ENCODE measurements at regions not wholly inside any gene's neighbourhood (a gene's known extent, or its start where the extent isn't known, plus 50 kb on each side); places are given as distances from the start of the nearest gene placed in this dataset.

DNA sequence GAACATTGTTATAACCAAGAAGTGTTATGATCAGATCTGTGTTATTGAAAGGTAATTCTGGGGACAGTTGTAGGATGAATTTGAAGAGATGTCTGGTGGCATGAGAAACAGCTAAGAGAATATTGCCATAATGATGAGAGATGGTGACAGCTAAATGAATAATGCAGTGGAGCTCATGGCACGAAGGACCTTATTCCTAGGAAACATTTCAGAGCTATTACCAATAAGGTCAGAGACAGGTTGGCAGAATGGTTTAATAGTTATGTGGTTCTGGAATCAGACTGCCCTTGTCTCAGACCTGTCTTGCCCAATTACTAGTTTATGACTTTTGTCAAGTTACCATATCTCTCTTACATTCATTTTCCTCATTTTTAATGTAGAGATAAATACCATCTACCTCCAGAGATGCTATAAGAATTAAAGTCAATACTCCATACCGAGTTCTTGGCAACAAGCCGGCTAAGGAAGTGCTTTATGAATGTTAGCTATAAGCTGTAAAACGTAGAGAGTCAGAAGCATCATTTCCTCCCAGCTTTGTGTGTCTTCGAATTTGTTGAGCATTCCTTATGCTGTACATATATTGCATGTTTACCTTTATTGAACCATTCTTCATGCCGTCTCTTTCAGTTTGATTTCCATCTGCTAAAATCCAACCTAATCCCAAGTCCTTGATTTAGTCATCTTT lies 73.6 kb upstream of the COL5A2 start:
- TF ChIP-seq, protein P1, sequence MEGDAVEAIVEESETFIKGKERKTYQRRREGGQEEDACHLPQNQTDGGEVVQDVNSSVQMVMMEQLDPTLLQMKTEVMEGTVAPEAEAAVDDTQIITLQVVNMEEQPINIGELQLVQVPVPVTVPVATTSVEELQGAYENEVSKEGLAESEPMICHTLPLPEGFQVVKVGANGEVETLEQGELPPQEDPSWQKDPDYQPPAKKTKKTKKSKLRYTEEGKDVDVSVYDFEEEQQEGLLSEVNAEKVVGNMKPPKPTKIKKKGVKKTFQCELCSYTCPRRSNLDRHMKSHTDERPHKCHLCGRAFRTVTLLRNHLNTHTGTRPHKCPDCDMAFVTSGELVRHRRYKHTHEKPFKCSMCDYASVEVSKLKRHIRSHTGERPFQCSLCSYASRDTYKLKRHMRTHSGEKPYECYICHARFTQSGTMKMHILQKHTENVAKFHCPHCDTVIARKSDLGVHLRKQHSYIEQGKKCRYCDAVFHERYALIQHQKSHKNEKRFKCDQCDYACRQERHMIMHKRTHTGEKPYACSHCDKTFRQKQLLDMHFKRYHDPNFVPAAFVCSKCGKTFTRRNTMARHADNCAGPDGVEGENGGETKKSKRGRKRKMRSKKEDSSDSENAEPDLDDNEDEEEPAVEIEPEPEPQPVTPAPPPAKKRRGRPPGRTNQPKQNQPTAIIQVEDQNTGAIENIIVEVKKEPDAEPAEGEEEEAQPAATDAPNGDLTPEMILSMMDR (IDR thresholded peaks at IDR 0.05) = no peak
- no peak for TF ChIP-seq ZFX (IDR thresholded peaks at IDR 0.05; ENCODE audit: borderline replicate concordance)

All from 22Rv1 (cell line).